HFFc6 (cell line): ENCODE measurements at regions not wholly inside any gene's neighbourhood (a gene's known extent, or its start where the extent isn't known, plus 50 kb on each side); places are given as distances from the start of the nearest gene placed in this dataset.
"Not testable (repeated sequence)": the region's sequence is repeated elsewhere in the genome, so short reads cannot be mapped to it uniquely, and the experiment has no call there.

ENCODE experiments used
- DNase-seq: peaks from one replicate; pipeline ENCODE4 v3.0.0-alpha.2; 2018
- H3K27ac Mint-ChIP-seq: 2 replicates; pipeline ENCODE4 v1.8.0; 2020; ENCODE audit warnings: mild to moderate bottlenecking, mixed read lengths
- H3K27me3 Mint-ChIP-seq: 2 replicates; pipeline ENCODE4 v1.8.0; 2021; ENCODE audit warnings: mild to moderate bottlenecking, moderate library complexity, mixed read lengths; ENCODE audit not compliant: insufficient read depth
- H3K36me3 Mint-ChIP-seq: 2 replicates; pipeline ENCODE4 v1.8.0; 2021; ENCODE audit warnings: low read depth, mixed read lengths
- H3K4me1 Mint-ChIP-seq: 2 replicates; pipeline ENCODE4 v1.8.0; 2020; ENCODE audit warnings: low read depth, mixed read lengths
- H3K4me3 Mint-ChIP-seq: 2 replicates; pipeline ENCODE4 v1.8.0; 2020; ENCODE audit warnings: mild to moderate bottlenecking, moderate library complexity, mixed read lengths
- H3K9me3 Mint-ChIP-seq: 2 replicates; pipeline ENCODE4 v1.8.0; 2020; ENCODE audit warnings: mild to moderate bottlenecking, mixed read lengths
- CTCF ChIP-seq: fragments of 200-600 bp; sonication (generic); IDR thresholded peaks from 2 replicates; pipeline ENCODE4 v1.5.0; 2021; ENCODE audit warnings: antibody characterized with exemption, mild to moderate bottlenecking

DNA sequence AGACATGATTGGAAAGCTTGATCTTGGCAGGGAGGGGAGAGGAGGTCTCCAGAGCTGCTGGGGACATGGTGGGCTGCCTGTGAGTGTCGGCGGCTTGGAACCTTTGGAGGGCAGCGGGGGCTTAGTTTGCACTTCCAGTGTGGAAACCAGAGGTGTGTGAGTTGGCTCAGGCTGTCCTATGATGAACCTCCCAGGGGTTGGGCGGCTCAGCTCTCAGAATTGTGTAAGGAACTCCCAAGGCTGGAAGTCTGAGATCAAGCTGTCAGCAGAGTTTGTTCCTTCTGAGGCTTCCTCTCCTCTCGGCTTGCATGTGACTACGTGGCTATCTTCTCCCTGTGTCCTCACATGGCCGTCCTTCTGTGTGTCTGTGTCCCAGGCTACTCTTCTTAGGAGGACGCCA, 87.9 kb upstream of the B3GAT1 start:
- Mint-ChIP-seq H3K4me1 (no peaks in the 10 kb centered on the region), H3K27ac (no peak overlapping the region), H3K27me3 (no peaks in the 10 kb centered on the region; the same call in none of the 2 replicates), H3K4me3 (no peak overlapping the region), H3K36me3 (peaks cover 17% of the 10 kb centered on the region), H3K9me3 (peaks cover 84% of the 10 kb centered on the region)
- DNase-seq = no peak
- no peak for TF ChIP-seq CTCF

GRCh38 chr11:134498326-134499139, 86.5 kb upstream of the B3GAT1 start:
- Mint-ChIP-seq H3K9me3 (peaks cover 76% of the 10 kb centered on the region), H3K27me3 (no peaks in the 10 kb centered on the region; the same call in 1 of the 2 replicates), H3K27ac (no peak overlapping the region), H3K4me1 (no peaks in the 10 kb centered on the region), H3K4me3 (no peak overlapping the region), H3K36me3 (peaks cover 20% of the 10 kb centered on the region)
- no peak for DNase-seq
- no peak for TF ChIP-seq CTCF

- Mint-ChIP-seq H3K27me3 (no peaks in the 10 kb centered on the region; the same call in 1 of the 2 replicates), H3K9me3 (peaks cover 73% of the 10 kb centered on the region), H3K36me3 (peaks cover 17% of the 10 kb centered on the region), H3K4me1 (no peaks in the 10 kb centered on the region), H3K27ac (no peak overlapping the region), H3K4me3 (no peak overlapping the region)
- no peak for TF ChIP-seq CTCF
- no peak for DNase-seq
These were observed 85.5 kb upstream of the B3GAT1 start for GRCh38 chr11:134497586-134497985.

DNA sequence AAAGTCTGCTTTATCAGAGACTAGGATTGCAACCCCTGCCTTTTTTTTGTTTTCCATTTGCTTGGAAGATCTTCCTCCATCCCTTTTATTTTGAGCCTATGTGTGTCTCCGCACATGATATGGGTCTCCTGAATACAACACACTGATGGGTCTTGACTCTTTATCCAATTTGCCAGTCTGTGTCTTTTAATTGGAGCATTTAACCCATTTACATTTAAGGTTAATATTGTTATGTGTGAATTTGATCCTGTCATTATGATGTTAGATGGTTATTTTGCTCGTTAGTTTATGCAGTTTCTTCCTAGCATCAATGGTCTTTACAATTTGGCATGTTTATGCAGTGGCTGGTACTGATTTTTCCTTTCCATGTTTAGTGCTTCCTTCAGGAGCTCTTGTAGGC, 84.0 kb upstream of the B3GAT1 start:
- not testable (repeated sequence) for H3K27me3 Mint-ChIP-seq, H3K4me1 Mint-ChIP-seq, DNase-seq, H3K27ac Mint-ChIP-seq, H3K4me3 Mint-ChIP-seq
- H3K36me3 Mint-ChIP-seq = peaks cover 15% of the 10 kb centered on the region
- H3K9me3 Mint-ChIP-seq = peaks cover 71% of the 10 kb centered on the region

DNA sequence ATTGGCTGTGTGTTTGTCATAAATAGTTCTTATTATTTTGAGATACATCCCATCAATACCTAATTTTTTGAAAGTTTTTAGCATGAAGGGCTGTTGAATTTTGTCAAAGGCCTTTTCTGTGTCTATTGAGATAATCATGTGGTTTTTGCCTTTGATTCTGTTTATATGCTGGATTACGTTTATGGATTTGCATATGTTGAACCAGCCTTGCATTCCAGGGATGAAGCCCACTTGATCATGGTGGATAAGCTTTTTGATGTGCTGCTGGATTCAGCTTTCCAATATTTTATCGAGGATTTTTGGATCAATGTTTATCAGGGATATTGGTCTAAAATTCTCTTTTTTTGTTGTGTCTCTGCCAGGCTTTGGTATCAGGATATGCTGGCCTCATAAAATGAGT, 82.4 kb upstream of the B3GAT1 start:
- not testable (repeated sequence) for H3K4me1 Mint-ChIP-seq, H3K4me3 Mint-ChIP-seq, H3K27ac Mint-ChIP-seq, DNase-seq, H3K27me3 Mint-ChIP-seq
- Mint-ChIP-seq H3K36me3 (peaks cover 11% of the 10 kb centered on the region), H3K9me3 (peaks cover 67% of the 10 kb centered on the region)

DNA sequence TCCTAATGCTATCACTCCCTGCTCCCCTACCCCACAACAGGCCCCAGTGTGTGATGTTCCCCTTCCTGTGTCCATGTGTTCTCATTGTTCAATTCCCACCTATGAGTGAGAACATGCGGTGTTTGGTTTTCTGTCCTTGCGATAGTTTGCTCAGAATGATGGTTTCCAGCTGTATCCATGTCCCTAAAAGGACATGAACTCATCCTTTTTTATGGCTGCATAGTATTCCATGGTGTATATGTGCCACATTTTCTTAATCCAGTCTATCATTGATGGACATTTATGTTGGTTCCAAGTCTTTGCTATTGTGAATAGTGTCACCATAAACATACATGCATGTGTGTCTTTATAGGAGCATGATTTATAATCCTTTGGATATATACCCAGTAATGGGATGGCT, 80.4 kb upstream of the B3GAT1 start:
- not testable (repeated sequence) for DNase-seq, H3K27me3 Mint-ChIP-seq, H3K36me3 Mint-ChIP-seq, H3K4me1 Mint-ChIP-seq, H3K27ac Mint-ChIP-seq, H3K4me3 Mint-ChIP-seq
- H3K9me3 Mint-ChIP-seq = peaks cover 71% of the 10 kb centered on the region

- no peak for DNase-seq
- no peaks in the 10 kb centered on the region for H3K4me1 Mint-ChIP-seq
- no peaks in the 10 kb centered on the region; the same call in 1 of the 2 replicates for H3K36me3 Mint-ChIP-seq
- no peaks in the 10 kb centered on the region; the same call in none of the 2 replicates for H3K27me3 Mint-ChIP-seq
- H3K4me3 Mint-ChIP-seq = no peak overlapping the region
- no peak for TF ChIP-seq CTCF
- H3K27ac Mint-ChIP-seq = no peak overlapping the region
- H3K9me3 Mint-ChIP-seq = peaks cover 59% of the 10 kb centered on the region
These were observed 77.7 kb upstream of the B3GAT1 start for GRCh38 chr11:134489728-134490127.
